NCI-H82 treated with DMSO at 0.1 percent for 48 hours (cell line): ENCODE measurements at regions not wholly inside any gene's neighbourhood (a gene's known extent, or its start where the extent isn't known, plus 50 kb on each side); places are given as distances from the start of the nearest gene placed in this dataset.

Experiments used
- DNase-seq: peaks from one replicate; lab custom pipeline; 2025; ENCODE audit not compliant: unreplicated experiment; lab: John Stamatoyannopoulos, UW

DNA sequence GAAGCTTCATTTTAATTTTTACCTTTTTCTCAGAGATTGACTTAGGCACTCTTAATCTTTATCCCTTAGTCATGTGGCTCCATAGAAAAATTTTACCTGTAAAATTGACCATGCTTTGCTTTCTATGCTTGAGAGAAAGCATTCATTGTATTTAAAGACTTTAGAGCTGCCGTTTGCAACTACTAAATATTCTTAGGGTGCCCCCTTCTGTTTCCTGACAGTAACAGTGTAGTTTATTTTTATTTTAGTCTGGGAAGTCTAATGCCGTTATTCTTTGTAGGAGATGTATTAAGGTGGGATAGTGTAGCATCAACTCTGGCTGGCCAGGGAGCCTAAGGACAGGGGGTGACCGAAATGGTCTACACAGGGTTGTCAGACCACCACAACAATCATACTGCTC lies 84.5 kb upstream of the SYNPR start:
- DNase-seq: peak; percentile 52

DNA sequence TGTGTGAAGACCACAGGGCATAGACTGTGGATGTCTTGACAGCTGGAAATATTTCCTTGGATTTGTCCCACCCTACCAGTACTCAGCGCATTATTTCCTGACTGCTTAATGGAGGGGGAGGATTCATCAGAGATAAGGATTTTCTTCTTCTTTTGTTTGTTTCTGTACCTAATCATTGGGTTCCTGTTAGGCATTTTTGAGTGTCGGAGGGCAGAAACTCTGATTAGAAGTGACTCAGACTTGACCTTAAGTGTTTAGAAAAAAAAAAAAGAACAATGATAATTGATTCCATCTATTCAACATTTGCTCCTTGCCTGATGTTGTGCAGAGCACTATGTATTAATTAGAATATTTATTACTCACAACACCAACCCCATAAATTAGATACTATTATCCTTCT lies 78.5 kb upstream of the SYNPR start:
- DNase-seq: no peak

GRCh38 chr3:63202529-63202928 lies 75.6 kb upstream of the SYNPR start:
- DNase-seq: no peak

DNA sequence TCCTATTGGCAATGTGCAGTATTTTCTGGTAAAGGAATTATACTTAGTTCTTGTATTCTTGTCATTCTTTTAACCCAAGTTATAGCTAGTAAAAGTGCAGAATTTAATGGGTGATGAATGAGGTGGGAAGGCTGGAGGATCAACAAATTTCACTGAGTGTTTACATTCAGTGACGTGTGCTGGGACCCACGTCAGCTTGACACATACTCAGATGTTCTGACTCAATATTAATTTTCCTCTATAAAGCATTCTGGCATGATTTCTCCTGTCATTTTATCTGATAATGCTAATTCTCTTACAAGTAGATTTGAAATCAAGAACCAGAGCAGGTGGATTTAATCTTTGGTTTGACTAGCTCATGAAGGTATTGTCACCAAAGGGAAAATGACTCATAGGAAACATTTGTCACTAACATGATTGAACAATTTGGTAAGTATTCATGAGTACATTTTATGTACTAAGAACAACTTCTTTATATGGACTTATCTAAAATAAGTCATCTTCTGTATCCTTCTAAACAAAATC lies 71.0 kb upstream of the SYNPR start:
- DNase-seq: no peak

- DNase-seq: peak; percentile 28
These were observed 50.0 kb upstream of the SYNPR start for GRCh38 chr3:63228087-63228486.
